Upper lobe of left lung (tissue), 4 donors: ENCODE measurements at regions not wholly inside any gene's neighbourhood (a gene's known extent, or its start where the extent isn't known, plus 50 kb on each side); places are given as distances from the start of the nearest gene placed in this dataset.
"Not testable (repeated sequence)": the region's sequence is repeated elsewhere in the genome, so short reads cannot be mapped to it uniquely, and the experiment has no call there.

Source experiments
- CTCF ChIP-seq, 6 experiments: fragments of 450-650 bp in 4 of 6; fragments of 200-600 bp in 2 of 6; sonication (generic) in 2 of 6; IDR thresholded peaks; one replicate each; pipeline ENCODE4 v1.5.1; 2016 to 2019; ENCODE audit warnings: antibody characterized with exemption in 6 of 6
- EP300 ChIP-seq, 4 donors: sonication (generic); formaldehyde crosslinking; IDR thresholded peaks; one replicate each; pipeline ENCODE4 v1.5.1; 2017; ENCODE audit warnings: antibody characterized with exemption in 4 of 4, control low read depth in 2 of 4

GRCh38 chr3:75323936-75324335 lies 340.2 kb upstream of the FRG2C start:
- not testable (repeated sequence) for TF ChIP-seq CTCF, EP300 (IDR thresholded peaks at IDR 0.05)
